Middle frontal gyrus (tissue), 1 donor: ENCODE measurements at regions not wholly inside any gene's neighbourhood (a gene's known extent, or its start where the extent isn't known, plus 50 kb on each side); places are given as distances from the start of the nearest gene placed in this dataset.

Experiments
- DNase-seq: peaks from one replicate; pipeline ENCODE4 v3.0.0-alpha.2; 2015; ENCODE audit warnings: low spot score; ENCODE audit errors: extremely low spot score

GRCh38 chr18:41373612-41374011 lies 581.4 kb upstream of the PIK3C3 start:
- DNase-seq, result no peak

GRCh38 chr18:41372046-41372665 lies 582.9 kb upstream of the PIK3C3 start:
- no peak for DNase-seq

GRCh38 chr18:41371156-41372045 lies 583.6 kb upstream of the PIK3C3 start:
- DNase-seq, result no peak

DNA sequence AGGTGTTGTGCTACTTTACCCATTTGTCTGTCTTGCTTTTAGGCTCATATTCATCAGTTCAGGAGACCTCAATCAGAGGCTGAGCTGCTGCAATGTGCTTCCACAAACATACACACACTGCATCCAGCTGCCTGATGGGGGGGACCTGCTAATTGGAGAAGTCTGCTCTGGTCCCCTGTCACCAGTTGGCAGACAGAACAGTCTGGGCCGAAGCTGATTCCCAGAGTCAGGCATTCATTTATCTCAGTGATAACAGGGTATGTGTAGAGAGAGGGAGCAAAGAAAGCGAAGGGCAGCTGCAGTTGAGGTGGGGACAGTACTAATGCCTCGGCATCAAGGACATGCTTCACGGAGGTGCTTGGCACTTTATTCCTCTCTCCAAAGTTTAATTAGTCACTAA lies 584.3 kb upstream of the PIK3C3 start:
- DNase-seq, result no peak

DNA sequence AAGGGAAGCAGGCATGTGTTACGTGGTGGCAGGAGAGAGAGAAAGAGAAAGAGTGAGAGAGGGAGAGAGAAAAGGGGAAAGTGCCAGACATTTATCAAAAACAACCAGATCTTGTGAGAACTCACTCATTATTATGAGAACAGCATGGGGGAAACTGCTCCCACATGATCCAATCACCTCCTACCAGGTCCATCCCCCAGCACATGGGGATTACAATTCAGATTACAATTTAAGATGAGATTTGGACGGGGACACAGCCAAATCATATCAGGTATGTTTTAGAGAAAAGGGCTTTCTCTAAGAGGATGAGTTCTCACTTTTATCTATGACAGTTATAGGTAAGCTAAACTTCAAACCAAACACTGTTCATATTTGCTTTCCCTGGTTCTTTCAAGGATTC lies 597.3 kb upstream of the PIK3C3 start:
- DNase-seq, result no peak

GRCh38 chr18:41353777-41354528 lies 601.1 kb upstream of the PIK3C3 start:
- DNase-seq, result no peak

- DNase-seq, result no peak
Observed at GRCh38 chr18:41351430-41351829, 603.6 kb upstream of the PIK3C3 start.

DNA sequence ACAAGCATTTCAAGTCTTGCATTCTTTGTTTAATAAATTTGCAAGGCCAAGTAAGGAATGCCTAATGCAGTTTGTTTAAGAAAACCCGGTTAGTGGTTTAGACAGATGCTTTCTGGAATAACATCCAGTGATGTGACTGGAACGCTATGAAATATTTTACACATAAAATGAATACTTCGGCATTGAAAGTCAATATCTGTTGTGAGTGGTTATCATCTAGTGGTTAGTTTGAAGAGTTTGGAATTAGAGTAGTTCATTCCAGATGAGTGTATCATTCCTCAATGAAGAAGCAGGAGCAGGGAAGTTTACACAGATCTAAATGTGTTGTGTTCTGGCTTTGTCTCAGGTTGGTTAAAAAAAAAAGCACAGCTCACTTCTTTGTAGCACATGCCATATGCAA lies 608.0 kb upstream of the PIK3C3 start:
- no peak for DNase-seq

DNA sequence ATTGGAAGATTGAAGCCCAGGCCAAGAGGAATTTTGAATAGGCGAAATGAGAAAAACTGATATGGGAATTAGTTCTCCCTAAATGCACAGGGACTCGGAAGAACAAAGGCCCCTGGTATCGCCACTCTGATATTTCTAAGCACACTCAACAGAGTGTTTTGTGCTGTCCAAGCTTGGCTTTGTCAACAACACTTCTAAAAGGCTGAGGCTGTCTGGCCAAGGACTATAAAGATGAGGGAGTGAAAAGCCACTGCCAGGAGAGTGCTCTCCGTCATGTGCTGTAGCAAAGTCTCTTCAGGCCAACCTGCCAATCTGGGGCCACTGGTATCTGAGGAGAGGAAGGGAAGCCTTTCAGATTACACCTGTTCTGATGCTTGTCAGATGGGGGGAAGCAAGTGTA lies 611.2 kb upstream of the PIK3C3 start:
- no peak for DNase-seq

GRCh38 chr18:41338341-41338740 lies 616.7 kb upstream of the PIK3C3 start:
- DNase-seq, result no peak

DNA sequence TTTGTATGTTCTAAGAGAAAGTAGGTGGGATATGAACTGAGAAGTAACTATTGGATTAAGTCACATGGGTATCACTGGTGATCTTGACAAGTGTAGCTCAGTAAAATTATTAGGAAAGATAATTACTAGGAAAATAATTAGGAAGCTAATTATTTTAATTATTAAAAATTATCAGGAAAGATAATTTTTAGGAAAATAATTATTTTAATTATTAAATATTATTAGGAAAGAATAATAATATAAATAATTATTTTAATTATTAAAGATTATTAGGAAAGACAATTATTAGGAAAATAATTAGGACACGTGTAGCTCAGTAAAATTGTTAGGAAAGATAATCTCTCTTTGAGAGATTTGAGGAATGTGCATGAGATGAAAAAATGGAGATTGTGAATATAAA lies 623.4 kb upstream of the PIK3C3 start:
- DNase-seq, result no peak

DNA sequence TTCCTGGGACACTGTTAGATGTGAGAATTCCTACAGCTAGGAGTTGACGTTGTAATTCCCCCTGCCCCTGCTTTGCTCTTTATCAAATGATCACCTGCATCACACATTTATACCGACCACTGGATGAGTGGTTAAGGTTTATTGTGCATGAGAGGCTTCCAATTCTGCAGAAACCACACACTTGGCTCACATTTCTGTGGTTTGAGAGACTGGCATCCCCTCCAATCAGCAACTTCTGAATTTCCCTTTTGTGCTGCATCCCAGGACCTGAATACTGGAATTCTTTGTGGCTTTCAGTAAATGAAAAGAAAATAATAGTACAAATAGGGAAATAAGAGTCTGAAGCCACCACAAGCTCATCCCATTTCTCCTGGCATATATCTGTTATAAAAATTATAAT lies 628.7 kb upstream of the PIK3C3 start:
- no peak for DNase-seq

DNA sequence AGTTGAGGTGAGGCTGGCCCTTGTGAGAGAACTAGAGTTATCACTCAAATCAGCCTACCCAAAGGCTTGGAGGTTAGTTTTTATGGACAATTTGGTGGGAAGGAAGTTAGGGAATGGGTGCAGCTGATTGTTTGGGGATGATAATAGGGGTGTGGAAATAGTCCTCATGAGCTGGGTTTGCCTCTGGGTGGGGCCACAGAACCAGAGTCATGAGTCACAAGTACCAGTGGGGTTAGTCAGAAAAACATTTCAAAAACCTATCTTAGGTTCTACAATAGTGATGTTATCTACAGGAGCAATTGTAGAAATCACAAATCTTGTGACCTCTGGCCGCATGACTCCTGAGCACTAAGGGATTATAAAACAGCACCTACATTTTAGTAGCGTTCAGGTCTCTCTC lies 630.1 kb upstream of the PIK3C3 start:
- DNase-seq, result no peak

GRCh38 chr18:41324020-41324791 lies 630.8 kb upstream of the PIK3C3 start:
- no peak for DNase-seq

DNA sequence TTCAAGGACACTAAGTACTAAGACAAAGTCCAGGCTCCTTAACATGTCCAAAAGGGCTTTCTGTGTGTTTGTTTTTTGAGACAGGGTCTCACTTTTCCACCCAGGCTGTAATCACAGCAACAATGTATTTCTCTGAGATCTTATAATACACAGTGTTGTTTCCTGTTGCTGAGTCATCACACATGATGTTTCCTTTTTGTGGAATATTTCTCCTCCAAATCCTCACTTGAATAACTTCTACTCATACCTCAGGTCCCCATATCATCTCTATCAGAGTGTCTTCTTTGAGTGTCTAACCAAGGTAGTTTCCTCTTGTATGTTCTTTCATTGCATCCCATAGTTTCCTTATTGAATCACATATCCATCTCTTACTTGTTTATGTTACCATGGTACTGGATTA lies 632.0 kb upstream of the PIK3C3 start:
- DNase-seq, result no peak

GRCh38 chr18:41320100-41320499 lies 634.9 kb upstream of the PIK3C3 start:
- no peak for DNase-seq

DNA sequence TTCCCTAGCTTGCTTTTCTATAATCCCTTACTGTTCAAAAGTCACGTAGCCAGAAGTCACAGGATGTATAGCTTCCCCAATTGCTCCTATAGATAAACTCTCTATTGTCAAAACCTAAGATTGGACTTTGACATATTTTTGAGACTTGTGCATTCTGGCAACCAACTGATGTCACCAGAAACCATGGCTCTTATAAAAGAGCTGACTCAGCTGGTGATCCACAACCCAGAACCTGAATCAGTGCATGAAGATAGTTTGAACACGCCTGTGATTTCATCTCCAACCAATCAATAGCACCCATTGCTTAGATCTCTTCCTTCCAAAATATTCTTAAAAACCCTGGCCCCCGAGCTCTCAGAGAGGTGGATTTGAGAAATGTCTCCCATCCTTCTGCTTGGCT lies 639.9 kb upstream of the PIK3C3 start:
- no peak for DNase-seq

DNA sequence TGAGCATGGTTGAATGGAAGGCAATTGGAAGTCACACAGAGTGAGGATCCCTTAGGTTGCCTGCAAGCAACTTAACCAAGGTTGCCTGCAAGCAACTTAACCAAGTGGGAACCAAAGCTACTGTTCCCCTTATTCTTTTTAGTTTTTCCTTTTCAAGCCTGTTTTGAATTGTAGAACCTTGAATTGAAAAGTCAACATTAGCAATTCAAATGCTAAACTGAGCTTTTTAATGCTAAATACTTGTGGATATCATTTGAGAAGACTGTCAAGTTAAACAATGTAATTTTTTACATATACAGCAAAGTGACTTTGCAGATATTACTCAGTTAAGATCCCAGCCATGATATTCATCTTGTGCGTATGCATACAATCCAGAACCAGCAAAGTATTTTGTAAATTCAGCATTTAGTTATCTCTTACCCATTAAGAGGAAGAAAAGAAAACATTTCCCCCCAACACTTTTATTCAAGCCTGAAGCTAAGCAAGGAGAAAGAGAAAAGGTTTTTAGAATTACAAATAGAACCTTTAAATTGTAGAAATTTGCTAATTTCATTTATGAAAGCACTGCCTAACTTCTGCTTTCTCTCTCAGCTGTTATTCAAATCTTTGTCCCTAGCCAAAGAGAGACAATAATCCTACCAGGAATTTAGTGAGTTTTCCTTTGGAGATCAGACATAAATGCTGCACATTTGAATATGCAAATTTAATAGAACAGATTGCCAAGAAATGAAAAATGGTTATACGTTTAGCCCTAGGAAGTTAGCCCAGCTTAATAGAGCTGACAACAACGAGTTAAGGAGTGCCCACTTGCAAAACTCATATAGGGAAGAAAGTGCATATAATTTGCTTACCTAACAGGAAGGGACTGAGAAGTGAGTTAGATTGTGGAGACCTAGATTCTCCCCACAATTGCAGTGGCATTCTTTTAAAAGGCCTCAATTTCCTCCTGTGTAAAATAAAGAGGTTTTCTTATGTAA lies 643.2 kb upstream of the PIK3C3 start:
- no peak for DNase-seq

GRCh38 chr18:41297740-41298139 lies 657.3 kb upstream of the PIK3C3 start:
- no peak for DNase-seq

DNA sequence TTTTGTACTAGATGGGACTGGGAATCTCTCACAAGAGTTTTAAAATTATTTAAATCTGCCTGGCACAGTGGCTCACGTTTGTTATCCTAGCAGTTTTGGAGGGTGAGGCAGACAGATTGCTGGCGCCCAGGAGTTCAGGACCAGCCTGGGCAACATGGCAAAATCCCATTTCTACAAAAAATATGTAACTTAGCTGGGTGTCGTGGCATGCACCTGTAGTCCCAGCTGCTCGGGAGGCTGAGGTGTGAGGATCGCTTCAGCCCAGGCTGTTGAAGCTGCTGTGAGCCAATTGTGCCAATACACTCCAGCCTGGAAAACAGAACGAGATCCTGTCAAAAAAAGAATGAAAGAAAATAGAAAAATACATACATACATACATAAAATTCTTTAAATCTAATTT lies 685.7 kb upstream of the PIK3C3 start:
- DNase-seq, result no peak
